HL-60/S4 treated with retinoic acid at 250 ng/mL for 4 days and 3 days (cell line): ENCODE measurements at regions not wholly inside any gene's neighbourhood (a gene's known extent, or its start where the extent isn't known, plus 50 kb on each side); places are given as distances from the start of the nearest gene placed in this dataset.
"Not testable (repeated sequence)": the region's sequence is repeated elsewhere in the genome, so short reads cannot be mapped to it uniquely, and the experiment has no call there.

ENCODE experiments used
- in situ Hi-C: fragments of 300-500 bp; cut with MboI; formaldehyde crosslinking; loops from 2 replicates; pipeline ENCODE4 v1.7.0; 2022; ENCODE audit warnings: low sequenced_read_pairs

- in situ Hi-C loops, result no loop called here
Measured at GRCh38 chr7:32228601-32229000, 158.4 kb upstream of the PDE1C start.

GRCh38 chr7:32227746-32228145, 157.5 kb upstream of the PDE1C start:
- in situ Hi-C loops, result no loop called here

GRCh38 chr7:32224276-32224675, 154.1 kb upstream of the PDE1C start:
- in situ Hi-C loops, result no loop called here

- in situ Hi-C loops, result no loop called here
Measured at GRCh38 chr7:32223721-32224120, 153.5 kb upstream of the PDE1C start.

GRCh38 chr7:32223071-32223650, 153.0 kb upstream of the PDE1C start:
- in situ Hi-C loops, result no loop called here

- in situ Hi-C loops, result no loop called here
Measured at GRCh38 chr7:32222251-32222900, 152.2 kb upstream of the PDE1C start.

GRCh38 chr7:32221736-32222135, 151.5 kb upstream of the PDE1C start:
- in situ Hi-C loops, result no loop called here

GRCh38 chr7:32221056-32221455, 150.8 kb upstream of the PDE1C start:
- in situ Hi-C loops, result no loop called here

GRCh38 chr7:32219831-32220230, 149.6 kb upstream of the PDE1C start:
- in situ Hi-C loops, result not testable (repeated sequence)

GRCh38 chr7:32219416-32219815, 149.2 kb upstream of the PDE1C start:
- in situ Hi-C loops, result no loop called here

- in situ Hi-C loops, result no loop called here
Measured at GRCh38 chr7:32218741-32219288, 148.6 kb upstream of the PDE1C start.

GRCh38 chr7:32218154-32218467, 147.9 kb upstream of the PDE1C start:
- in situ Hi-C loops, result no loop called here

GRCh38 chr7:32217341-32218153, 147.3 kb upstream of the PDE1C start:
- in situ Hi-C loops, result no loop called here

- in situ Hi-C loops, result no loop called here
Measured at GRCh38 chr7:32216759-32217158, 146.6 kb upstream of the PDE1C start.

GRCh38 chr7:32215697-32216096, 145.5 kb upstream of the PDE1C start:
- in situ Hi-C loops, result no loop called here

- in situ Hi-C loops, result no loop called here
Measured at GRCh38 chr7:32214913-32215312, 144.7 kb upstream of the PDE1C start.

- in situ Hi-C loops, result no loop called here
Measured at GRCh38 chr7:32212321-32212720, 142.1 kb upstream of the PDE1C start.

- in situ Hi-C loops, result loop anchor here (10.0 kb wide), 1 partner anchor 462 kb away; no protein-coding TSS in a partner anchor
Measured at GRCh38 chr7:32206987-32207386, 136.8 kb upstream of the PDE1C start.

- in situ Hi-C loops, result loop anchor here (10.0 kb wide), 1 partner anchor 462 kb away; no protein-coding TSS in a partner anchor
Measured at GRCh38 chr7:32206488-32206887, 136.3 kb upstream of the PDE1C start.

- in situ Hi-C loops, result loop anchor here (10.0 kb wide), 1 partner anchor 461 kb away; no protein-coding TSS in a partner anchor
Measured at GRCh38 chr7:32205298-32205824, 135.2 kb upstream of the PDE1C start.

- in situ Hi-C loops, result loop anchor here (10.0 kb wide), 1 partner anchor 460 kb away; no protein-coding TSS in a partner anchor
Measured at GRCh38 chr7:32204361-32205018, 134.3 kb upstream of the PDE1C start.
